H1 (cell line): ENCODE measurements at regions not wholly inside any gene's neighbourhood (a gene's known extent, or its start where the extent isn't known, plus 50 kb on each side); places are given as distances from the start of the nearest gene placed in this dataset.

Experiments used
- ATF3 ChIP-seq: IDR thresholded peaks from 2 replicates; pipeline ENCODE4 v1.6.1; 2011; ENCODE audit warnings: low read depth, mild to moderate bottlenecking, low read length; ENCODE audit not compliant: insufficient read depth
- SP1 ChIP-seq: IDR thresholded peaks from 2 replicates; pipeline ENCODE4 v1.6.1; 2011; ENCODE audit warnings: low read depth, low read length

DNA sequence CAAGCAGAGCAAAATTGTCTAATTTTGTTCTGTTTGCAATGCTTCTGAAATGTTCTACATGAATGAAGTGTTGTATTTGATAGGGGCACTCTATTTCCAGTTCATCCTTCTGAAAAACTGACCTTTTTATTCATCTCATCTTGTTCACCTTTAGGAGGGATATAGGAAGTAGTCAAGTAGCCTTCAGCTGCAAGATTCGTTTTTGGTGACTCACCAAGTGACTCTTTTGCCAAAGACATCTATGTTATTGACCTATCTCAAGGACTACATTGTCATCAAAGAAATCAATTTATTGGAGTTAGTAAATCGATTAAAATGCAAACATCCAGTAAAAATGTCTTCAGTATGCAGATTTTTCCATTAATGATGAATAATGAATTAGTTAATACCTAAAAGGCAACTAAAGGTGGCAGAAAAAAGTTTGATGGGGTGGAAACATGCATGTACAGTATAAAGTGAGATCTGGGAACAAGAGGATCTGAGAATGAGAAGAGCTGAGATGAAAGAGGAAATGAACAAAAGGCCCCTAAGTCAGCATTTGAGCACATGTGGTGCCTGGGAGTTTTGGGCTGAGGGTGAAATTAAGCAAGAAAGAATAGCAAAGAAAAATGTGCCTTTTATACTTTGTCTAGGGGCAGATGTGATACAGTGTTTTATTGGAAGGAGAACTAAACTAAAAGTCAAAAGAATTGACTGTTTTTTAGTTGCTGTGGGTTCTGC is 255.1 kb upstream of the LINC00305 start (continued):
- TF ChIP-seq ATF3 (no peak), SP1 (no peak)
- TF ChIP-seq, all 59 proteins: peak for 0
